ENCODE measurements at regions not wholly inside any gene's neighbourhood (a gene's known extent, or its start where the extent isn't known, plus 50 kb on each side); places are given as distances from the start of the nearest gene placed in this dataset.

DNA sequence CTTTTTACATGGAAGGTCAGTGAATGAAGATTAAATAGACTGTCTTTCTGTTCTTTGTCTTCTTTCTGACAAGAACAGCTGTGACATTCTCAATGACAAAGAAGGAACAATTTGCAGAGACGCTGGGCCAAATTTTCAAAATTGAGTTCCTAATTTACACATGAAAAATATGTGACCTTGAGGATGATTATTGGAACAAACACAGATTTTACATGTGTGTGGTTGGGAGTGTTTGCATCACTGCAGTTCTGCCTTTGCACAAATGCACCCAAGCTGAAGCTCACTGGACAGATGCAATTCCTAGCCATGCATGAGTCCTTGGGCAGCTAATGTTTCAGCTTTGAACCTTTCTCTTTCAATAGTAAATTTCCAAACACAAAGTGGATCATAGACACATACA, 350.8 kb downstream of the QKI start:
- no peaks in the 10 kb centered on the region for H3K9me3 ChIP-seq (ENCODE audit: low read length)
- H3K27me3 ChIP-seq (ENCODE audit: insufficient read depth, low read depth, low read length), result no peaks in the 10 kb centered on the region
- TF ChIP-seq, protein P1, sequence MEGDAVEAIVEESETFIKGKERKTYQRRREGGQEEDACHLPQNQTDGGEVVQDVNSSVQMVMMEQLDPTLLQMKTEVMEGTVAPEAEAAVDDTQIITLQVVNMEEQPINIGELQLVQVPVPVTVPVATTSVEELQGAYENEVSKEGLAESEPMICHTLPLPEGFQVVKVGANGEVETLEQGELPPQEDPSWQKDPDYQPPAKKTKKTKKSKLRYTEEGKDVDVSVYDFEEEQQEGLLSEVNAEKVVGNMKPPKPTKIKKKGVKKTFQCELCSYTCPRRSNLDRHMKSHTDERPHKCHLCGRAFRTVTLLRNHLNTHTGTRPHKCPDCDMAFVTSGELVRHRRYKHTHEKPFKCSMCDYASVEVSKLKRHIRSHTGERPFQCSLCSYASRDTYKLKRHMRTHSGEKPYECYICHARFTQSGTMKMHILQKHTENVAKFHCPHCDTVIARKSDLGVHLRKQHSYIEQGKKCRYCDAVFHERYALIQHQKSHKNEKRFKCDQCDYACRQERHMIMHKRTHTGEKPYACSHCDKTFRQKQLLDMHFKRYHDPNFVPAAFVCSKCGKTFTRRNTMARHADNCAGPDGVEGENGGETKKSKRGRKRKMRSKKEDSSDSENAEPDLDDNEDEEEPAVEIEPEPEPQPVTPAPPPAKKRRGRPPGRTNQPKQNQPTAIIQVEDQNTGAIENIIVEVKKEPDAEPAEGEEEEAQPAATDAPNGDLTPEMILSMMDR (IDR thresholded peaks at IDR 0.05; ENCODE audit: poor library complexity, severe bottlenecking), result no peak
- TF ChIP-seq POLR2AphosphoS5 (IDR thresholded peaks at IDR 0.05) (no peak), EP300 (conservative IDR thresholded peaks at IDR 0.05; ENCODE audit: poor library complexity, severe bottlenecking) (no peak), MXI1 (conservative IDR thresholded peaks at IDR 0.05; ENCODE audit: poor library complexity, severe bottlenecking) (no peak), SMC3 (conservative IDR thresholded peaks at IDR 0.05; ENCODE audit: poor library complexity) (no peak)
- TF ChIP-seq, protein P2, sequence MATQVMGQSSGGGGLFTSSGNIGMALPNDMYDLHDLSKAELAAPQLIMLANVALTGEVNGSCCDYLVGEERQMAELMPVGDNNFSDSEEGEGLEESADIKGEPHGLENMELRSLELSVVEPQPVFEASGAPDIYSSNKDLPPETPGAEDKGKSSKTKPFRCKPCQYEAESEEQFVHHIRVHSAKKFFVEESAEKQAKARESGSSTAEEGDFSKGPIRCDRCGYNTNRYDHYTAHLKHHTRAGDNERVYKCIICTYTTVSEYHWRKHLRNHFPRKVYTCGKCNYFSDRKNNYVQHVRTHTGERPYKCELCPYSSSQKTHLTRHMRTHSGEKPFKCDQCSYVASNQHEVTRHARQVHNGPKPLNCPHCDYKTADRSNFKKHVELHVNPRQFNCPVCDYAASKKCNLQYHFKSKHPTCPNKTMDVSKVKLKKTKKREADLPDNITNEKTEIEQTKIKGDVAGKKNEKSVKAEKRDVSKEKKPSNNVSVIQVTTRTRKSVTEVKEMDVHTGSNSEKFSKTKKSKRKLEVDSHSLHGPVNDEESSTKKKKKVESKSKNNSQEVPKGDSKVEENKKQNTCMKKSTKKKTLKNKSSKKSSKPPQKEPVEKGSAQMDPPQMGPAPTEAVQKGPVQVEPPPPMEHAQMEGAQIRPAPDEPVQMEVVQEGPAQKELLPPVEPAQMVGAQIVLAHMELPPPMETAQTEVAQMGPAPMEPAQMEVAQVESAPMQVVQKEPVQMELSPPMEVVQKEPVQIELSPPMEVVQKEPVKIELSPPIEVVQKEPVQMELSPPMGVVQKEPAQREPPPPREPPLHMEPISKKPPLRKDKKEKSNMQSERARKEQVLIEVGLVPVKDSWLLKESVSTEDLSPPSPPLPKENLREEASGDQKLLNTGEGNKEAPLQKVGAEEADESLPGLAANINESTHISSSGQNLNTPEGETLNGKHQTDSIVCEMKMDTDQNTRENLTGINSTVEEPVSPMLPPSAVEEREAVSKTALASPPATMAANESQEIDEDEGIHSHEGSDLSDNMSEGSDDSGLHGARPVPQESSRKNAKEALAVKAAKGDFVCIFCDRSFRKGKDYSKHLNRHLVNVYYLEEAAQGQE (IDR thresholded peaks at IDR 0.05; ENCODE audit: borderline replicate concordance), result no peak
- H3K79me2 ChIP-seq (replicated peaks; ENCODE audit: insufficient read depth, low read length), result no peaks in the 10 kb centered on the region
- H3K36me3 ChIP-seq (ENCODE audit: insufficient read depth, low read length), result no peaks in the 10 kb centered on the region
- H2AFZ ChIP-seq (ENCODE audit: low read depth, low read length), result no peak overlapping the region
- no peak overlapping the region for H3K27ac ChIP-seq (ENCODE audit: low read length)
- no peaks in the 10 kb centered on the region for H3K9me2 ChIP-seq (ENCODE audit: insufficient read depth, low read length)
- H3K4me3 ChIP-seq (ENCODE audit: low read length), result no peak overlapping the region
- no peak overlapping the region for H3K4me2 ChIP-seq (ENCODE audit: low read length)
- H3F3A ChIP-seq (ENCODE audit: insufficient read depth, low read length, poor library complexity, severe bottlenecking), result no peaks in the 10 kb centered on the region
- no peak overlapping the region for H3K9ac ChIP-seq (ENCODE audit: low read length)
- no peaks in the 10 kb centered on the region for H4K20me1 ChIP-seq (ENCODE audit: insufficient read depth)

DNA sequence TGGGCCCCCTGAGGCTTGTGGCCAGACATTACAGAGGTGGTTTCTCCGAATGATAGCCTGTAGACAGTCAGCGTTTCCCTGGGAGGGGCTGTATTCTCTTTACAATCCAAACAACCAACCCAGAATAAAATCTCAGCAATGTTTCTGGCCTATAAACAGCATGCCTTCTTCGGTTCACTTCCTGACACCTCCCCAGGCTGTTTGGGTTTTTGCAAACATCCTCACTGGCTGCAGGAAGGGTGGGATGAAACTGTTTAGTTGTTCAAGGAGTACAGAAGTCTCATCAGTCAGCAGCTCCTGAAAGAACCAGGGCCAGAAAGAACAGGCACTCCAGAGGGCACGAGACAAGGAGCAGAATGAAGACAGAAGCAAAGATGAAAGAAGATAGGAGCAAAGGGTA, 350.0 kb downstream of the QKI start:
- no peak overlapping the region for H3K4me2 ChIP-seq (ENCODE audit: low read length)
- H3K4me3 ChIP-seq (ENCODE audit: low read length), result no peak overlapping the region
- H4K20me1 ChIP-seq (ENCODE audit: insufficient read depth), result no peaks in the 10 kb centered on the region

More for the DNA sequence above, 350.0 kb downstream of the QKI start:
- Histone ChIP-seq H3K9ac (ENCODE audit: low read length) (no peak overlapping the region), H3K36me3 (ENCODE audit: insufficient read depth, low read length) (no peaks in the 10 kb centered on the region), H2AFZ (ENCODE audit: low read depth, low read length) (no peak overlapping the region), H3K9me3 (ENCODE audit: low read length) (no peaks in the 10 kb centered on the region), H3K27ac (ENCODE audit: low read length) (no peak overlapping the region), H3K79me2 (replicated peaks; ENCODE audit: insufficient read depth, low read length) (no peaks in the 10 kb centered on the region), H3K27me3 (ENCODE audit: insufficient read depth, low read depth, low read length) (no peaks in the 10 kb centered on the region), H3F3A (ENCODE audit: insufficient read depth, low read length, poor library complexity, severe bottlenecking) (no peaks in the 10 kb centered on the region), H3K9me2 (ENCODE audit: insufficient read depth, low read length) (no peaks in the 10 kb centered on the region)
- TF ChIP-seq, protein P2 (IDR thresholded peaks at IDR 0.05; ENCODE audit: borderline replicate concordance), result no peak
- TF ChIP-seq EP300 (conservative IDR thresholded peaks at IDR 0.05; ENCODE audit: poor library complexity, severe bottlenecking) (no peak), RAD21 (conservative IDR thresholded peaks at IDR 0.05) (no peak), SMC3 (conservative IDR thresholded peaks at IDR 0.05; ENCODE audit: poor library complexity) (no peak), MXI1 (conservative IDR thresholded peaks at IDR 0.05; ENCODE audit: poor library complexity, severe bottlenecking) (no peak)
- TF ChIP-seq, protein P1 (IDR thresholded peaks at IDR 0.05; ENCODE audit: poor library complexity, severe bottlenecking), result no peak

All from neural cell (in vitro differentiated cells).